ENCODE measurements at regions not wholly inside any gene's neighbourhood (a gene's known extent, or its start where the extent isn't known, plus 50 kb on each side); places are given as distances from the start of the nearest gene placed in this dataset.

- H3K27ac ChIP-seq (ENCODE audit: low read depth, low read length, poor library complexity, severe bottlenecking) = no peak overlapping the region
- no peak overlapping the region for H3K4me2 ChIP-seq (ENCODE audit: low read length)
- DNase-seq (ENCODE audit: low spot score) = no peak
- no TSS peak for BruUV-seq (replicated peaks)
- POLR2A ChIA-PET = interaction anchor here (0.6 to 3.0 kb wide), 2 partner anchors 33 to 70 kb away, joined by 3 to 15 read pairs; no protein-coding TSS in a partner anchor
- no peaks in the 10 kb centered on the region for H4K20me1 ChIP-seq (ENCODE audit: insufficient read depth, low read length)
- CTCF ChIA-PET (ENCODE audit: unreplicated experiment) = no interaction called here
- H3K9me2 ChIP-seq (ENCODE audit: insufficient read depth, low read length) = no peaks in the 10 kb centered on the region
- no peak overlapping the region for H2AFZ ChIP-seq (ENCODE audit: low read length)
- no peaks in the 10 kb centered on the region for H3K36me3 ChIP-seq (ENCODE audit: insufficient read depth, low read length)
- H3K79me2 ChIP-seq (ENCODE audit: insufficient read depth, low read depth, low read length) = no peaks in the 10 kb centered on the region
- no peak overlapping the region for H3K4me3 ChIP-seq (ENCODE audit: low read depth, low read length, poor library complexity, severe bottlenecking)
- TF ChIP-seq EZH2phosphoT487 (IDR thresholded peaks at IDR 0.05; ENCODE audit: borderline replicate concordance, low read depth, low read length) = no peak
- TF ChIP-seq, protein P1, sequence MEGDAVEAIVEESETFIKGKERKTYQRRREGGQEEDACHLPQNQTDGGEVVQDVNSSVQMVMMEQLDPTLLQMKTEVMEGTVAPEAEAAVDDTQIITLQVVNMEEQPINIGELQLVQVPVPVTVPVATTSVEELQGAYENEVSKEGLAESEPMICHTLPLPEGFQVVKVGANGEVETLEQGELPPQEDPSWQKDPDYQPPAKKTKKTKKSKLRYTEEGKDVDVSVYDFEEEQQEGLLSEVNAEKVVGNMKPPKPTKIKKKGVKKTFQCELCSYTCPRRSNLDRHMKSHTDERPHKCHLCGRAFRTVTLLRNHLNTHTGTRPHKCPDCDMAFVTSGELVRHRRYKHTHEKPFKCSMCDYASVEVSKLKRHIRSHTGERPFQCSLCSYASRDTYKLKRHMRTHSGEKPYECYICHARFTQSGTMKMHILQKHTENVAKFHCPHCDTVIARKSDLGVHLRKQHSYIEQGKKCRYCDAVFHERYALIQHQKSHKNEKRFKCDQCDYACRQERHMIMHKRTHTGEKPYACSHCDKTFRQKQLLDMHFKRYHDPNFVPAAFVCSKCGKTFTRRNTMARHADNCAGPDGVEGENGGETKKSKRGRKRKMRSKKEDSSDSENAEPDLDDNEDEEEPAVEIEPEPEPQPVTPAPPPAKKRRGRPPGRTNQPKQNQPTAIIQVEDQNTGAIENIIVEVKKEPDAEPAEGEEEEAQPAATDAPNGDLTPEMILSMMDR (conservative IDR thresholded peaks at IDR 0.05; ENCODE audit: low read length) = no peak
- H3K4me1 ChIP-seq (ENCODE audit: insufficient read depth, low read length, poor library complexity, severe bottlenecking) = peaks cover 10% of the 10 kb centered on the region
- H3K9me3 ChIP-seq (ENCODE audit: low read length) = no peaks in the 10 kb centered on the region
- intact Hi-C loops (cut with micrococcal nuclease; ENCODE audit: unreplicated experiment) = no loop called here
Observed at GRCh38 chr5:133905424-133905823, 63.0 kb downstream of the C5orf15 start.

DNA sequence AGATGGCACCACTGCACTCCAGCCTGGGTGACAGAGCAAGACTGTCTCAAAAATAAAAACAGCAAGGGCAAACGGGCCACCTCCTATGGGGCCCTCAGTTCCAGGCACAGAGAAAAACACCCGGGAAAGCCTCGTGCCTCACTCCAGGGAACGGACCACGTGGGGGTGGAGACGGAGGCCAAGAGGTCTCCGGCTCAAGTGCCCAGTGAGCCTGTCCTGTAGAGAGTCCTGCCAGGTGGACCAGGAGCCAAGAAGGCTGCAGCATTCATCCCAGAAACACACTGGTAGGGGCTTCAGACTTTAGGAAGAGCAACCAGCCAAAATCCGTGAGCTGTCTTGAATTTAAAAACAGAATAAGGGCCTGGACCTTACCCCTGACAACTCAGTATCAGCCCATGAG lies 63.8 kb downstream of the C5orf15 start:
- Histone ChIP-seq H3K4me2 (ENCODE audit: low read length) (no peak overlapping the region), H3K79me2 (ENCODE audit: insufficient read depth, low read depth, low read length) (no peaks in the 10 kb centered on the region), H3K4me1 (ENCODE audit: insufficient read depth, low read length, poor library complexity, severe bottlenecking) (peaks cover 10% of the 10 kb centered on the region), H2AFZ (ENCODE audit: low read length) (no peak overlapping the region), H3K36me3 (ENCODE audit: insufficient read depth, low read length) (no peaks in the 10 kb centered on the region), H3K27ac (ENCODE audit: low read depth, low read length, poor library complexity, severe bottlenecking) (no peak overlapping the region), H4K20me1 (ENCODE audit: insufficient read depth, low read length) (no peaks in the 10 kb centered on the region), H3K9me3 (ENCODE audit: low read length) (no peaks in the 10 kb centered on the region), H3K4me3 (ENCODE audit: low read depth, low read length, poor library complexity, severe bottlenecking) (no peak overlapping the region), H3K9me2 (ENCODE audit: insufficient read depth, low read length) (no peaks in the 10 kb centered on the region)
- TF ChIP-seq, protein P1 (conservative IDR thresholded peaks at IDR 0.05; ENCODE audit: low read length) = no peak
- no peak for TF ChIP-seq EZH2phosphoT487 (IDR thresholded peaks at IDR 0.05; ENCODE audit: borderline replicate concordance, low read depth, low read length)
- POLR2A ChIA-PET = interaction anchor here (0.6 to 3.0 kb wide), 4 partner anchors 11 to 61 kb away, joined by 3 to 15 read pairs (median 4); no protein-coding TSS in a partner anchor
- CTCF ChIA-PET (ENCODE audit: unreplicated experiment) = no interaction called here
- intact Hi-C loops (cut with micrococcal nuclease; ENCODE audit: unreplicated experiment) = no loop called here
- no peak for DNase-seq (ENCODE audit: low spot score)
- BruUV-seq (replicated peaks) = no TSS peak

GRCh38 chr5:133902511-133903118 lies 65.8 kb downstream of the C5orf15 start:
- DNase-seq (ENCODE audit: low spot score) = no peak
- Histone ChIP-seq H4K20me1 (ENCODE audit: insufficient read depth, low read length) (no peaks in the 10 kb centered on the region), H3K4me1 (ENCODE audit: insufficient read depth, low read length, poor library complexity, severe bottlenecking) (peaks cover 20% of the 10 kb centered on the region), H3K9me3 (ENCODE audit: low read length) (no peaks in the 10 kb centered on the region), H3K4me2 (ENCODE audit: low read length) (no peak overlapping the region), H3K79me2 (ENCODE audit: insufficient read depth, low read depth, low read length) (no peaks in the 10 kb centered on the region), H3K27ac (ENCODE audit: low read depth, low read length, poor library complexity, severe bottlenecking) (no peak overlapping the region), H2AFZ (ENCODE audit: low read length) (no peak overlapping the region), H3K4me3 (ENCODE audit: low read depth, low read length, poor library complexity, severe bottlenecking) (no peak overlapping the region), H3K36me3 (ENCODE audit: insufficient read depth, low read length) (no peaks in the 10 kb centered on the region), H3K9me2 (ENCODE audit: insufficient read depth, low read length) (no peaks in the 10 kb centered on the region)
- intact Hi-C loops (cut with micrococcal nuclease; ENCODE audit: unreplicated experiment) = no loop called here
- TF ChIP-seq EZH2phosphoT487 (IDR thresholded peaks at IDR 0.05; ENCODE audit: borderline replicate concordance, low read depth, low read length) = no peak
- CTCF ChIA-PET (ENCODE audit: unreplicated experiment) = no interaction called here
- no TSS peak for BruUV-seq (replicated peaks)
- POLR2A ChIA-PET = interaction anchor here (1.1 to 1.8 kb wide), 3 partner anchors 9 to 24 kb away, joined by 3 to 5 read pairs (median 5); no protein-coding TSS in a partner anchor

Measured in OCI-LY7 (cell line).